ENCODE measurements at regions not wholly inside any gene's neighbourhood (a gene's known extent, or its start where the extent isn't known, plus 50 kb on each side); places are given as distances from the start of the nearest gene placed in this dataset.
"Not testable (repeated sequence)": the region's sequence is repeated elsewhere in the genome, so short reads cannot be mapped to it uniquely, and the experiment has no call there.

DNA sequence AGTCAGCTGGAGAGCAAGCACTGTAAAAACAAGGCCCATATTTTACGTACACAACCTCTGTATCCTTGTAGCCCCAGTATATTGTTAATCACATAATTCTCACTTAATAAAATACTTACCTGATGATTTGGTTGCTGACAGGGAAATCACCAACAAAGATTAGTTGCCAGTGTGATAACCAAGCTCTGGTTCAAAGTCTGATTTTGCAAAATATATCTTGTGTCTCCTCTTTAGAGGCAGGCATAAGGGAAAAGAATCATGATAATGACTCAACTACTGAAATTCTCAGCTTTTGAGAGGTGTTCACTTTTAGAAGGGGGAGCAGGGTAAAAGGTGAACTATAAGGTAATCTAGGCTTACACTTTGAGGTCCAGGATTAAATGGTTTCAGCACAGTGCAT is 351.1 kb upstream of the CD180 start:
- H3K27me3 ChIP-seq (ENCODE audit: control insufficient read depth, extremely low read depth, insufficient read depth, low read length), result no peaks in the 10 kb centered on the region
- H3K27ac ChIP-seq (ENCODE audit: control insufficient read depth, insufficient read depth, low read length), result no peak overlapping the region
- H4K20me1 ChIP-seq (ENCODE audit: control insufficient read depth, extremely low read depth, insufficient read depth, low read length), result no peaks in the 10 kb centered on the region
- H3K4me3 ChIP-seq (ENCODE audit: control insufficient read depth in 2 of 3, extremely low read depth in 1 of 3, insufficient read depth in 2 of 3, low read depth in 1 of 3, low read length in 3 of 3), result no peak overlapping the region
- no peaks in the 10 kb centered on the region for H3K9me3 ChIP-seq (ENCODE audit: control insufficient read depth, low read depth, low read length)
- H2AFZ ChIP-seq (ENCODE audit: control insufficient read depth, low read length), result no peak overlapping the region
- no peaks in the 10 kb centered on the region for H3K79me2 ChIP-seq (ENCODE audit: control insufficient read depth, insufficient read depth, low read length)
- no peak for FAIRE-seq
- H3K9ac ChIP-seq (ENCODE audit: control insufficient read depth, extremely low read depth, insufficient read depth, low read length), result no peak overlapping the region
- DNase-seq (ENCODE audit: low read depth, low spot score), result no peak
- H3K4me2 ChIP-seq (ENCODE audit: control insufficient read depth, extremely low read depth, insufficient read depth, low read depth, low read length), result no peak overlapping the region
- H3K9me1 ChIP-seq (ENCODE audit: control insufficient read depth, extremely low read depth, insufficient read depth, low read length), result no peaks in the 10 kb centered on the region
- dilution Hi-C loops (cut with MboI; ENCODE audit: extremely low pct_ligation_motif_present, low sequenced_read_pairs), result no loop called here
- H3K4me1 ChIP-seq (ENCODE audit: control insufficient read depth, extremely low read depth, insufficient read depth, low read length), result no peaks in the 10 kb centered on the region
- H3K36me3 ChIP-seq (ENCODE audit: control insufficient read depth in 2 of 2, extremely low read depth in 1 of 2, insufficient read depth in 2 of 2, low read length in 2 of 2), result no peaks in the 10 kb centered on the region
- TF ChIP-seq EZH2 (IDR thresholded peaks at IDR 0.05; ENCODE audit: low read length), result no peak
- TF ChIP-seq, protein P1, sequence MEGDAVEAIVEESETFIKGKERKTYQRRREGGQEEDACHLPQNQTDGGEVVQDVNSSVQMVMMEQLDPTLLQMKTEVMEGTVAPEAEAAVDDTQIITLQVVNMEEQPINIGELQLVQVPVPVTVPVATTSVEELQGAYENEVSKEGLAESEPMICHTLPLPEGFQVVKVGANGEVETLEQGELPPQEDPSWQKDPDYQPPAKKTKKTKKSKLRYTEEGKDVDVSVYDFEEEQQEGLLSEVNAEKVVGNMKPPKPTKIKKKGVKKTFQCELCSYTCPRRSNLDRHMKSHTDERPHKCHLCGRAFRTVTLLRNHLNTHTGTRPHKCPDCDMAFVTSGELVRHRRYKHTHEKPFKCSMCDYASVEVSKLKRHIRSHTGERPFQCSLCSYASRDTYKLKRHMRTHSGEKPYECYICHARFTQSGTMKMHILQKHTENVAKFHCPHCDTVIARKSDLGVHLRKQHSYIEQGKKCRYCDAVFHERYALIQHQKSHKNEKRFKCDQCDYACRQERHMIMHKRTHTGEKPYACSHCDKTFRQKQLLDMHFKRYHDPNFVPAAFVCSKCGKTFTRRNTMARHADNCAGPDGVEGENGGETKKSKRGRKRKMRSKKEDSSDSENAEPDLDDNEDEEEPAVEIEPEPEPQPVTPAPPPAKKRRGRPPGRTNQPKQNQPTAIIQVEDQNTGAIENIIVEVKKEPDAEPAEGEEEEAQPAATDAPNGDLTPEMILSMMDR (optimal IDR thresholded peaks at IDR 0.05 in 1 of 3, IDR thresholded peaks at IDR 0.05 in 1 of 3, conservative IDR thresholded peaks at IDR 0.05 in 1 of 3; ENCODE audit: extremely low read depth in 1 of 3, insufficient read depth in 2 of 3, low read length in 3 of 3), result no peak

DNA sequence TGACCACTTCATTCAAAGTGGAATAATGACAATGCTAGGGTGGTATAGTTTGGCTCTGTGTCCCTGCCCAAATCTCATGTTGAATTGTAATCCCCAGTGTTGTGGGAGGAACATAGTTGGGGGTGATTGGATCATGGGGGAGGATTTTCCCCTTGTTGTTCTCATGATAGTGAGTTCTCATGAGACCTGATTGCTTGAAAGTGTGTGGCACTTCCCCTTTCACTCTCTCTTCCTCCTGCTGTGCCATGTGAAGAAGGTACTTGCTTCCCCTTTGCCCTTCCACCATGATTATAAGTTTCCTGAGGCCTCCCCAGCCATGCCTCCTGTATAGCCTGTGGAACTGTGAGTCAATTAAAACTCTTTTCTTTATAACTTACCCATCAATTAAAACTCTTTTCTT is 348.3 kb upstream of the CD180 start:
- H3K27ac ChIP-seq (ENCODE audit: control insufficient read depth, insufficient read depth, low read length); H2AFZ ChIP-seq (ENCODE audit: control insufficient read depth, low read length); H3K36me3 ChIP-seq (ENCODE audit: control insufficient read depth in 2 of 2, extremely low read depth in 1 of 2, insufficient read depth in 2 of 2, low read length in 2 of 2); H3K4me2 ChIP-seq (ENCODE audit: control insufficient read depth, extremely low read depth, insufficient read depth, low read depth, low read length); DNase-seq (ENCODE audit: low read depth, low spot score); dilution Hi-C loops (cut with MboI; ENCODE audit: extremely low pct_ligation_motif_present, low sequenced_read_pairs); H4K20me1 ChIP-seq (ENCODE audit: control insufficient read depth, extremely low read depth, insufficient read depth, low read length); H3K9me3 ChIP-seq (ENCODE audit: control insufficient read depth, low read depth, low read length); H3K27me3 ChIP-seq (ENCODE audit: control insufficient read depth, extremely low read depth, insufficient read depth, low read length); FAIRE-seq; H3K4me1 ChIP-seq (ENCODE audit: control insufficient read depth, extremely low read depth, insufficient read depth, low read length); H3K9ac ChIP-seq (ENCODE audit: control insufficient read depth, extremely low read depth, insufficient read depth, low read length); H3K79me2 ChIP-seq (ENCODE audit: control insufficient read depth, insufficient read depth, low read length); H3K9me1 ChIP-seq (ENCODE audit: control insufficient read depth, extremely low read depth, insufficient read depth, low read length); H3K4me3 ChIP-seq (ENCODE audit: control insufficient read depth in 2 of 3, extremely low read depth in 1 of 3, insufficient read depth in 2 of 3, low read depth in 1 of 3, low read length in 3 of 3): not testable (repeated sequence)

DNA sequence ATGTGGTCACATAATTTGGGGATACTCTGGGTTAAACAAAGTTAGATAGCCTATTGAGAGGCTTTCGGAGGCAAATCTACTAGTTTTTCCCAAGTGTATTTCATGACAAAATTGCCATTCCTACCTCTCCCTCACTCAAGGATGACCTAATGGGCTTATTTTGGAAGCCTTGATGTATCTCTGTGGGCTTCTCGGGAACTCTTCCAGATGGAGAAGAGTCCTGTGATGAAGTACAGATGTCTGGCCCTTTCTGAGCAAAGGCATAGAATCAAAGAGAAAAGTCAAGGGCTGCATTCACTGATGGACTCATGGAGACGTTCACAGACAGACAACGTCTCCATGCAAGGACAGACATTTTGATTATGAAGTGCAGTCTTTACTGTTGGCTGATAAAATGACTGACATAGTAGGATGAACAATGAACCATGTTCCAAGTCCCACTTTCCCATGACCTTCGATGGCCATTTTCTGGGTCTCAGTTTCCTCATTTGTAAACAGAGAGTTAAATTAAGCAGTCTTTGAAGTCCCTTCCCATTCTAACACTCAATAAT is 347.2 kb upstream of the CD180 start:
- no peak for FAIRE-seq
- no peak overlapping the region for H3K27ac ChIP-seq (ENCODE audit: control insufficient read depth, insufficient read depth, low read length)

More for the DNA sequence above, 347.2 kb upstream of the CD180 start:
- no peaks in the 10 kb centered on the region for H3K36me3 ChIP-seq (ENCODE audit: control insufficient read depth in 2 of 2, extremely low read depth in 1 of 2, insufficient read depth in 2 of 2, low read length in 2 of 2)
- no peaks in the 10 kb centered on the region for H3K79me2 ChIP-seq (ENCODE audit: control insufficient read depth, insufficient read depth, low read length)
- no peak overlapping the region for H3K4me3 ChIP-seq (ENCODE audit: control insufficient read depth in 2 of 3, extremely low read depth in 1 of 3, insufficient read depth in 2 of 3, low read depth in 1 of 3, low read length in 3 of 3)
- H4K20me1 ChIP-seq (ENCODE audit: control insufficient read depth, extremely low read depth, insufficient read depth, low read length), result no peaks in the 10 kb centered on the region
- H3K9ac ChIP-seq (ENCODE audit: control insufficient read depth, extremely low read depth, insufficient read depth, low read length), result no peak overlapping the region
- DNase-seq (ENCODE audit: low read depth, low spot score), result no peak
- H2AFZ ChIP-seq (ENCODE audit: control insufficient read depth, low read length), result no peak overlapping the region
- no peaks in the 10 kb centered on the region for H3K27me3 ChIP-seq (ENCODE audit: control insufficient read depth, extremely low read depth, insufficient read depth, low read length)
- dilution Hi-C loops (cut with MboI; ENCODE audit: extremely low pct_ligation_motif_present, low sequenced_read_pairs), result no loop called here
- H3K9me3 ChIP-seq (ENCODE audit: control insufficient read depth, low read depth, low read length), result no peaks in the 10 kb centered on the region
- H3K4me2 ChIP-seq (ENCODE audit: control insufficient read depth, extremely low read depth, insufficient read depth, low read depth, low read length), result no peak overlapping the region
- no peak for TF ChIP-seq EZH2 (IDR thresholded peaks at IDR 0.05; ENCODE audit: low read length)
- TF ChIP-seq, protein P1 (optimal IDR thresholded peaks at IDR 0.05 in 1 of 3, IDR thresholded peaks at IDR 0.05 in 1 of 3, conservative IDR thresholded peaks at IDR 0.05 in 1 of 3; ENCODE audit: extremely low read depth in 1 of 3, insufficient read depth in 2 of 3, low read length in 3 of 3), result no peak
- no peaks in the 10 kb centered on the region for H3K4me1 ChIP-seq (ENCODE audit: control insufficient read depth, extremely low read depth, insufficient read depth, low read length)
- H3K9me1 ChIP-seq (ENCODE audit: control insufficient read depth, extremely low read depth, insufficient read depth, low read length), result no peaks in the 10 kb centered on the region
